ENCODE measurements at regions not wholly inside any gene's neighbourhood (a gene's known extent, or its start where the extent isn't known, plus 50 kb on each side); places are given as distances from the start of the nearest gene placed in this dataset.

- ATAC-seq (no peak), DNase-seq (no peak)
- no peaks in the 10 kb centered on the region for H3K27me3 Mint-ChIP-seq
- H3K36me3 Mint-ChIP-seq (ENCODE audit: low read depth) = no peaks in the 10 kb centered on the region
- H3K4me3 Mint-ChIP-seq = no peak overlapping the region
- intact Hi-C loops (cut with micrococcal nuclease) = no loop called here
- ChIA-PET POLR2A (no interaction called here), CTCF (no interaction called here)
- TF ChIP-seq, protein P1, sequence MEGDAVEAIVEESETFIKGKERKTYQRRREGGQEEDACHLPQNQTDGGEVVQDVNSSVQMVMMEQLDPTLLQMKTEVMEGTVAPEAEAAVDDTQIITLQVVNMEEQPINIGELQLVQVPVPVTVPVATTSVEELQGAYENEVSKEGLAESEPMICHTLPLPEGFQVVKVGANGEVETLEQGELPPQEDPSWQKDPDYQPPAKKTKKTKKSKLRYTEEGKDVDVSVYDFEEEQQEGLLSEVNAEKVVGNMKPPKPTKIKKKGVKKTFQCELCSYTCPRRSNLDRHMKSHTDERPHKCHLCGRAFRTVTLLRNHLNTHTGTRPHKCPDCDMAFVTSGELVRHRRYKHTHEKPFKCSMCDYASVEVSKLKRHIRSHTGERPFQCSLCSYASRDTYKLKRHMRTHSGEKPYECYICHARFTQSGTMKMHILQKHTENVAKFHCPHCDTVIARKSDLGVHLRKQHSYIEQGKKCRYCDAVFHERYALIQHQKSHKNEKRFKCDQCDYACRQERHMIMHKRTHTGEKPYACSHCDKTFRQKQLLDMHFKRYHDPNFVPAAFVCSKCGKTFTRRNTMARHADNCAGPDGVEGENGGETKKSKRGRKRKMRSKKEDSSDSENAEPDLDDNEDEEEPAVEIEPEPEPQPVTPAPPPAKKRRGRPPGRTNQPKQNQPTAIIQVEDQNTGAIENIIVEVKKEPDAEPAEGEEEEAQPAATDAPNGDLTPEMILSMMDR (IDR thresholded peaks at IDR 0.05) = no peak
- no peaks in the 10 kb centered on the region for H3K9me3 Mint-ChIP-seq
- H3K27ac Mint-ChIP-seq = no peak overlapping the region
- H3K4me1 Mint-ChIP-seq (ENCODE audit: low read depth) = no peaks in the 10 kb centered on the region
Observed at GRCh38 chr11:96713301-96713700, 323.5 kb downstream of the JRKL start.

DNA sequence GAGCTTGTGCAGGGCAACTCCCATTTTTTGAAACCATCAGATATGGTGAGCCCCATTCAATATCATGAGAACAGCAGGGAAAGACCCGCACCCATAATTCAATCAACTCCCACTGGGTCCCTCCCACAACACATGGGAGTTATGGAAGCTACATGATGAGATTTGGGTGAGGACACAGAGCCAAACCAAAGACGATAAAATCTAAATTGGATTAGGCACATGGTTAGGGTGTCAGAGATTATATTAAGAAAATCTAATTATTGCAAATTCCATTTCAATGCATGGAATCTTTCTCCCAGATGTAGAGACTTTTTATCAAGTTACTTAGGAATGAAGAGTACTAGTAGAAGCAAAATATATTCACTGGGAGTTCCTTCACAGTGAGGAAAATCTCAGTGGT is 324.9 kb downstream of the JRKL start:
- Mint-ChIP-seq H3K4me1 (ENCODE audit: low read depth) (no peaks in the 10 kb centered on the region), H3K27me3 (no peaks in the 10 kb centered on the region), H3K4me3 (no peak overlapping the region), H3K36me3 (ENCODE audit: low read depth) (no peaks in the 10 kb centered on the region), H3K9me3 (no peaks in the 10 kb centered on the region), H3K27ac (no peak overlapping the region)
- TF ChIP-seq, protein P1 (IDR thresholded peaks at IDR 0.05) = no peak
- ATAC-seq (no peak), DNase-seq (no peak)
- intact Hi-C loops (cut with micrococcal nuclease) = no loop called here
- POLR2A ChIA-PET = no interaction called here
- CTCF ChIA-PET = no interaction called here

DNA sequence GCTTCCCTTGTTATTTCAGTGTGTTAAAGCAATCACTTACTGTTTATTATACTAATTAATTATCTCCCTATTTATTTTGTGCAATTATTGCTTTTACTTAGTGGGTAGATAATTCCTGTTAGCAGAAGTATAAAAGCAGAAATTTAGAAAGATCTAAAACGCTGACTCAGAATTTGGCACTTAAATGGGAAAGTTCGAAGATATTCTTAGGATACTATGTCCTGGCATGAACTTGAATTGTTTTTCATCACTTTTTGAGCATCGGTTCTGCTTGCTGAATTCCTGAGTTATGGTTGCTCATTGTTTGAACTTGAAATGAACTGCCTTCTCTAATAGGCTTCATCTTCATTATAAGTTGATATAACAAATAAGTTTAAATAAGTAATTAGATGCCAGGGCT is 325.4 kb downstream of the JRKL start:
- ChIA-PET POLR2A (no interaction called here), CTCF (no interaction called here)
- DNase-seq (no peak), ATAC-seq (no peak)
- no peaks in the 10 kb centered on the region for H3K27me3 Mint-ChIP-seq
- no peaks in the 10 kb centered on the region for H3K4me1 Mint-ChIP-seq (ENCODE audit: low read depth)
- no peaks in the 10 kb centered on the region for H3K36me3 Mint-ChIP-seq (ENCODE audit: low read depth)
- intact Hi-C loops (cut with micrococcal nuclease) = no loop called here
- no peak overlapping the region for H3K4me3 Mint-ChIP-seq
- H3K9me3 Mint-ChIP-seq = no peaks in the 10 kb centered on the region
- TF ChIP-seq, protein P1 (IDR thresholded peaks at IDR 0.05) = no peak
- H3K27ac Mint-ChIP-seq = no peak overlapping the region

DNA sequence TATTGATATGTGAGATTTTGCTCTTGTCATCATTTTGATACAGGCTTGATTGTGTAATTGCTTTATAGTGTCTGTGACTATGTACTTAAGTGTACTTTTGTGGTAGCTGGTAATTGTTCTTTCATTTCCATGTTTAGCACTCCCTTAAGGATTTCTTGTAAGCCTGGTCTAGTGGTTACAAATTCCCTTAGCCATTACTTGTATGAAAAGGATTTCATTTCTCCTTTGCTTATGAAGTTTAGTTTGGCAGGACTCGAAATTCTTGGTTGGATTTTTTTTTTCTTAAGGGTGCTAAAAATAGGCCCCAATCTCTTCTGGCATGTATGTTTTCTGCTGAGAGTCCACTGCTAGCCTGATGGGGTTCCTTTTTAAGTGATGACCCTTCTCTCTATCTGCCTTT is 346.8 kb downstream of the JRKL start:
- H3K36me3 Mint-ChIP-seq (ENCODE audit: low read depth) = no peaks in the 10 kb centered on the region
- ATAC-seq (no peak), DNase-seq (no peak)
- no peak overlapping the region for H3K27ac Mint-ChIP-seq
- intact Hi-C loops (cut with micrococcal nuclease) = no loop called here
- H3K4me3 Mint-ChIP-seq = no peak overlapping the region
- no peaks in the 10 kb centered on the region for H3K4me1 Mint-ChIP-seq (ENCODE audit: low read depth)
- ChIA-PET POLR2A (no interaction called here), CTCF (no interaction called here)
- H3K9me3 Mint-ChIP-seq = no peaks in the 10 kb centered on the region
- H3K27me3 Mint-ChIP-seq = no peaks in the 10 kb centered on the region
- TF ChIP-seq, protein P1 (IDR thresholded peaks at IDR 0.05) = no peak

DNA sequence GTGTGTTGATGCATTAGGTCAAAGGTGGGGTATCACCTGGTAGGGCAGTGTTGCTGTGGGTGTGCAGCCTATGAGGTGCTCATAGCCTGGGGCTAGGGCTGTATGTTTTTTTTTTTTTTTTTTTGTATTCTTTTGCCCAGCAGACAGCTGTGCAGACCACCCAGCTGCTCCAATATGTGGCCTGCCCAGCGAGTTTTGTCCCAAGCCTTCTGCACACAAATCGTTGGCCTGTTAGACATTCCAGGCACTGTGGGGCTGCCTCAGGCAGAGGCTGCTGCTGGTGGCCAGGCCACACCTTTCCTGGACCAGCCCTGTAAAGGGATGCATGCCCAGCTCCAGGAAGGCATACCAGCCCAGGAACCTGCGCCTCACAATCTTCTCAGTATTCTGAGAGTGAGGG is 348.5 kb downstream of the JRKL start:
- TF ChIP-seq, protein P1 (IDR thresholded peaks at IDR 0.05) = no peak
- no peak overlapping the region for H3K27ac Mint-ChIP-seq
- no peaks in the 10 kb centered on the region for H3K36me3 Mint-ChIP-seq (ENCODE audit: low read depth)
- DNase-seq (no peak), ATAC-seq (no peak)
- H3K27me3 Mint-ChIP-seq = no peaks in the 10 kb centered on the region
- ChIA-PET CTCF (no interaction called here), POLR2A (no interaction called here)
- peaks cover 2% of the 10 kb centered on the region for H3K9me3 Mint-ChIP-seq
- intact Hi-C loops (cut with micrococcal nuclease) = no loop called here
- no peak overlapping the region for H3K4me3 Mint-ChIP-seq
- H3K4me1 Mint-ChIP-seq (ENCODE audit: low read depth) = no peaks in the 10 kb centered on the region
